ENCODE measurements at regions not wholly inside any gene's neighbourhood (a gene's known extent, or its start where the extent isn't known, plus 50 kb on each side); places are given as distances from the start of the nearest gene placed in this dataset.
A peak's percentile ranks its signal among the peaks of the same experiment; 100 is the strongest.

GRCh38 chr5:97406946-97407676 is 224.1 kb upstream of the RIOK2 start:
- DNase-seq: no peak

GRCh38 chr5:97408331-97408730 is 225.3 kb upstream of the RIOK2 start:
- DNase-seq: no peak

DNA sequence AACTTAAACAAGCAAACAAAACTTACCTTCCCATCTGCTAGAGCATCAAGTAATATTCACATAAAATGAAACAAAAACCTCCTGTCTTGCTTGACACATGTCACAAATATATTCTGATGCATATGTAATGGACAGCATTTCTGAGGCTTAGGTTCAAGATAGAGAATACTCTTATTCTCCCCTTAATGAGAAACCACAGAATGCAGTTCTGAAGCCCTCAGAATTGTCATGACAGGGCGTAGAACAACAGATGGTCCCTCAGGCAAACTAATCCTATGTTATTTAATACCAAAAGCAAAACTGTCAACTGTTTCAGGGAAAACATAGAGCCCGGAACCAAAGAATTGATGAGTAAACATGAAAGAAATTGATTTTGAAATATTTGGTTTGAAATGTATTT is 229.9 kb upstream of the RIOK2 start:
- DNase-seq: no peak

GRCh38 chr5:97417986-97418385 is 234.9 kb upstream of the RIOK2 start:
- DNase-seq: no peak

GRCh38 chr5:97418462-97418861 is 235.4 kb upstream of the RIOK2 start:
- no peak for DNase-seq

GRCh38 chr5:97420646-97421045 is 237.6 kb upstream of the RIOK2 start:
- DNase-seq: no peak

GRCh38 chr5:97422678-97423077 is 239.6 kb upstream of the RIOK2 start:
- DNase-seq: no peak

DNA sequence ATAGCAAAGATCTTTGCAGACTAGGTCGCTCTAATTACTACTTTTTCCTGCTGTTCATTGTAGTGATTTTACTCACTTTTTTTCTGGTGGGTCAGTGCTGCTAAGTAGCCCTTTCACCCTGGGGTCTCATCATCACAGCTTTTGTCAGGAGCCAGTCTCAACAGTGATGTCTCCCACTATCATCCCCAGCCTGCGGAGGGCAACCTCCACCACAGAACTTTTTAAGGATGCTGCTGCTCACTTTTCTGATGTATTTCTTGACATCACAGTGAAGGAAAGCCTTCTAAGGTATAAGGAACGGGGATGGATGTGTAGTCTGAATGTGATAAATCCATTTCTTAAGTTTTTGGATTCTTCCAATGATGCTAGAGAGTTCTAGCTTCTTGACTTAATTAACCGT is 242.5 kb upstream of the RIOK2 start:
- DNase-seq: no peak

- DNase-seq: no peak
Measured at GRCh38 chr5:97427235-97427634, 244.2 kb upstream of the RIOK2 start.

GRCh38 chr5:97434021-97434420 is 251.0 kb upstream of the RIOK2 start:
- DNase-seq: no peak

- DNase-seq: no peak
Measured at GRCh38 chr5:97436405-97436804, 253.4 kb upstream of the RIOK2 start.

GRCh38 chr5:97443740-97444139 is 260.7 kb upstream of the RIOK2 start:
- DNase-seq: no peak

DNA sequence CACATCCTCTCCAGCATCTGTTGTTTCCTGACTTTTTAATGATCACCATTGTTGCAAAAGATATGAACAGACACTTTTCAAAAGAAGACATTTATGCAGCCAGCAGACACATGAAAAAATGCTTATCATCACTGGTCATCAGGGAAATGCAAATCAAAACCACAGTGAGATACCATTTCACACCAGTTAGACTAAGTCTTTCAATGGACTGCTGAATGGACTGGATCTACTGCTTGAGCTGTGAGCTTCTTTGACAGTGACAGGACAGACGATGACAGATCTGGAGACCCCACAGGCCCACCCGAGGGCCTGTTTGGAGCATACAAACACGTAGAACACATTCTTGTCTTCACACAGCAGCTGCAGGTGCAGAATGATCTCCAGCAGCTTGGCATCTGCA is 266.1 kb upstream of the RIOK2 start:
- no peak for DNase-seq

DNA sequence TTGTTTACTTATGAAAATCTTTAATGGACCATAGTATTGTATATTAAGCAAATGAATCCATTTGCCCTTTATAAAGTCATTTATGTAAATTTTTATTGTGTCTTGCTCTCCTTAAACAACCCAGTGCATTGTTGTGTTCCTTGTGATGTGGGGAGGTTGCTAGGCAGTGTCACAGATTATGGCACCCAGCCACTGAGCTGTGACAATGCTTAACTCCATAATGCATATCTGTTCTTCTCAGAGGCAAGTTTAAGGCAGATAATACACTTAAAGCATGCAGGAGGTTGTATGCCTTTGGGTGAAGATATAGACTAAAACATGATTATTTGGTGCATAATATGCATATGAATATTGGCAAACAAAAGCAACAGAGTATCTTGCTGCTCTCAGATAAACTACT is 269.6 kb upstream of the RIOK2 start:
- DNase-seq: peak; percentile 26

DNA sequence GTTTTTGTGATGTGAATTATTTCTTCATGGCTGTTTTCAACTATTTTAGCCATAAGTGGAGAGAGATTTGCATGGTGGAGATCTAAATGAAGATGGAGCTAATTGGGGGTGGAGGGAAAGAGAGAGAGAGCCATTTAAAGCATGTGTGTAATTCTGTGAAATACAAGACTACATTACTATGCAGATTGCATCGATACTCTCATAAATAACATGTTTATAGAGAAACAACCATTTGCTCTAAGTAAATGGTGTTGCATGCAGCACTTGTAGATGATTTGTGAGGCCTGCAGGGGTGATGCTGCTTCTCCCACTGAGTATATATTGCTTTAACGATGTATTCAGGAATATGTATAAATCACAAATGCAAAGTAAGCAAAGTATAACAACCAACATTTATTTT is 270.2 kb upstream of the RIOK2 start:
- DNase-seq: no peak

- DNase-seq: no peak
Measured at GRCh38 chr5:97454015-97454414, 271.0 kb upstream of the RIOK2 start.

GRCh38 chr5:97455996-97456395 is 272.9 kb upstream of the RIOK2 start:
- DNase-seq: no peak

GRCh38 chr5:97458851-97459250 is 275.8 kb upstream of the RIOK2 start:
- no peak for DNase-seq

DNA sequence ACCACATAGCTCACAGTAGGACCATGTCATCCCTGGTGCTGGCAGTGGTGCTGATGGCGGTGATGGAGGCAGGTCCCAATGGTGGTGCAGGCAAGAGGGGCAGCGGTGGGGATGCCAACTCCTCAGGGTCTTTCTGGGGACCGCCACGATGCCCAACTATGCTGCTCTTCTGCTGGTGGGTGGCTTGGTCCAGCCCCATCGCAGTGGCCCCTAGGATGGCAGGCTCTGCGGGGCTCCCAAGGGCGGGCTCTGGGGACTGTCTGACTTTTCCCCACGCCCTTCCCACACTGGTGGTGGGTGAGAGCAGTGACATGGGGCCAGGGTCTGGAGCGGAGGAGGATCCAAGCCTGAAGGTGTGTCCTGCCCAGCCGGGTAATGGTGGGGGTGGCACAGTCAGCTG is 288.9 kb upstream of the RIOK2 start:
- DNase-seq: no peak

DNA sequence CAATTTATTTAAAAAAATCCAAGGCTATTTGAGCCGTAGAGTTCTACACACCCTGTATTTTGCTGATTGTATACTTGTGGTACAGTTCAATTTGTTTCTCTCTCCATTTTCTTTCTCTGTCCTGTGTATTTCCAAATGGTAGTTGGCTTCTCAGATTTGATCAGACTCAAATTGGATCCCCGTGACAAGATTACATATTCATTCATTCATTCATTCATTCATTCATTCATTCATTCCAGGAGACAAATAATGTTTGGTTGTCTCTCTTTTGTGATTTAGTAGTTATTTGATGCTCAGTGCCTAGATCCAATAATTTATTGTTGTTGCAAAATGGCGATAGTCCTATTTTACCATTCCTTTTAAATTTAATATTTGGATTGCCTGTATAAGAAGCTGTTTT is 292.8 kb upstream of the RIOK2 start:
- DNase-seq: no peak

DNA sequence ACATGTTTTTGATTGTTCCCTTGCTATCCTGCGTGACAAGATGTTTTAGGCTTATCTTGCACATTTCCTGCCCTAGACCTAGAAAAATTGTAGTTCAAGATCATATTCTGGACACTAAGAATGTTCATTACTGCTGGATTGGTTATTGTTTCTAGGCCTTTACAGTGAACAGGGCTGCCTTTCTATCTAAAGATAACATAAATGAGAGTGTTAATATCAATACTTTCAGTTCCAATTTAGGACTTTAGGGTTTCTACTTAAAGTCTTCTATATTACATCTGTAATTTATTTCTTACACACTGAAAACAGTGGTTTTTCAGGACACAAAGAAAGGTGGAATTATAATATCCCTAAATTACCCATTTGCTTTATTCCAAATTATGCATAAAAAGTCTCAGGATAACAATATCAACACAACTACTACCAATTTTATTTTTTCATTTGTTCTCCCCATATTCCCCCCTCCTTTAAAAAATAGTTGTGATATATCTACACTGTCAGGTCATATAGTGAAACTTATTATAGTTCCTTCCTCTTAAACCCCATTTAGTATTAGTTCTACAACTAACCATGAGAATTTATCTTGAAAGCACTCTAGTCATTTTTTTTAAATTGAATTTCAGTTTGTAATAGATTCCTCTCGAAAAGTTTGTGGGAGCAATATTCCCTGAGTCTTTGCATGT is 293.9 kb upstream of the RIOK2 start:
- DNase-seq: no peak

DNA sequence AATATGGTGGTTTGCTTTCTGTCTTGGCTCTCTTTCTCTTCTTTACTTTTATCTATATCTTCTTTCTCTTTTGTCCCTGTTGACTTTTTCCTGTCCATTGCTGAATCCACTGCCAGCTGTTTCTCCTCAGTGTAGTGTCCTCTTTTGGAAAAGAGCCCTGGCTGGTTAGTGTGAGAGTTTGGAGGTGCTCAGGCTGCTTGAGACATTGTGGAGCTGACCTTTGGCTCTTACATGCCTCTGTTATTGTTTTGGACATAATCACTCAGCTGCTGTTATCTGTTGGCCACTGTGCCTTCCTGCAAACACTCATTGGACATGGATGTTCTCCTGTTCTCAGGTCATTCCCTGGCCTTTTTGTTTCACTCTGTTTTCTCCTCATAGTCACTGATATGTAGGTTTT is 295.4 kb upstream of the RIOK2 start:
- no peak for DNase-seq

GRCh38 chr5:97480313-97480712 is 297.3 kb upstream of the RIOK2 start:
- no peak for DNase-seq

DNA sequence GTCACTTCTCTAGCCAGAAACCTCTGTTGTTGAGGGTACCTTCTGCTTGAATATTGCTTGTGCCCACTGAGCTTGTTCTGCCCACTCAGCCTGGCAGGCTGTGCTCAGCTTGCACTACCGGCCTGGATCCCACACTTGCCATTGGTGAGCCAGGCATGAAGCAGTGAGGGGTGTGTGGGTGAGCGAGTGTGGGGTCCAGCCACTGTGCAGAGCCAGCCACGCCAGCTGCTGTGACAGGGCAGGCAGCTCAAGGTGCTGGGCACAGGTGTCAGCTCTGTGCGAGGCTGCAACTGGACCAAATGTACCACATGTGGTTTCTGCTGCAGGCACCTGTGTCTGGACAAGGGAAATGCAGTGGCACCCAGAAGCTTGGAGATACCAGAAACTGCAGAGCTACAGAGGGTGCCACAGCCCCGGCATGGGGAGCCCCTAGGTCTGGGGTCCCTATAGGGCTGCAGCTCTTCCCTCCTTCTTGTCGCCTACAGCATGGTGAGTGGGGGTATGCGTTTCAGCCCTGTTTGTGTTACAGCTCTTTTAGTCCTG is 305.1 kb upstream of the RIOK2 start:
- no peak for DNase-seq
